Astrocyte of the spinal cord (primary cell): ENCODE measurements at regions not wholly inside any gene's neighbourhood (a gene's known extent, or its start where the extent isn't known, plus 50 kb on each side); places are given as distances from the start of the nearest gene placed in this dataset.

Experiments used
- DNase-seq: peaks from one replicate; pipeline ENCODE4 v3.0.0; 2011; ENCODE audit warnings: low read depth, low spot score
- H3K4me3 ChIP-seq: 2 replicates; pipeline ENCODE4 v1.5.1; 2011; ENCODE audit warnings: low read depth, mild to moderate bottlenecking, low read length, moderate library complexity
- in situ Hi-C: cut with HindIII; loops from 2 replicates; pipeline ENCODE4 v1.10.0; 2017; ENCODE audit warnings: low sequenced_read_pairs
- TF ChIP-seq, protein P1 (sequence below): IDR thresholded peaks from 2 replicates; pipeline ENCODE4 v1.5.1; 2012; ENCODE audit warnings: low read depth, mild to moderate bottlenecking, low read length, inconsistent platforms

DNA sequence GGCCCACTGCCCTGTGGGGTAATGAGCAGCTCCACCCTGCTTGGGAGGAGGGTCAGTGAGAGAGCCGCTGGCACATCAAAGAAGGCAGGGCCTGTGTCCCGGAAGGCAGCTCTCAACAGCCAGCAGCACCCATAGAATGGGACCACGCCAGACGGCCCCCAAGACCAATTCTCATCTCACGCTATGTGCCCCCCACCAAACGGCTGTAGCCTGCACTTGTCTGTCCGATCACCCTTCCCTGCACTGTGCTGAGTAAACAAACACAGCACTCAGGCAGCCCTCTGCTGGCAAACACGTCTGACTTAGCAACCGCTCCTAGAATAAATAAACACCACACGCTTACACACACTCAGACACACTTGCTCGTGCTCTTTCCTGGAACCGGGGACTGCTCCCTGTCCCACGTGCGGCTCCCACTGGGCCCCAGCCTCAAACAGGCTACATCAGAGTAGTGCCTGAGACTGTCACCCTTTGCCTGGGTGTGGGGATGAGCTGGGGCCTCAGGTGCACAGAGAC lies 53.2 kb upstream of the CDON start:
- TF ChIP-seq, protein P1, sequence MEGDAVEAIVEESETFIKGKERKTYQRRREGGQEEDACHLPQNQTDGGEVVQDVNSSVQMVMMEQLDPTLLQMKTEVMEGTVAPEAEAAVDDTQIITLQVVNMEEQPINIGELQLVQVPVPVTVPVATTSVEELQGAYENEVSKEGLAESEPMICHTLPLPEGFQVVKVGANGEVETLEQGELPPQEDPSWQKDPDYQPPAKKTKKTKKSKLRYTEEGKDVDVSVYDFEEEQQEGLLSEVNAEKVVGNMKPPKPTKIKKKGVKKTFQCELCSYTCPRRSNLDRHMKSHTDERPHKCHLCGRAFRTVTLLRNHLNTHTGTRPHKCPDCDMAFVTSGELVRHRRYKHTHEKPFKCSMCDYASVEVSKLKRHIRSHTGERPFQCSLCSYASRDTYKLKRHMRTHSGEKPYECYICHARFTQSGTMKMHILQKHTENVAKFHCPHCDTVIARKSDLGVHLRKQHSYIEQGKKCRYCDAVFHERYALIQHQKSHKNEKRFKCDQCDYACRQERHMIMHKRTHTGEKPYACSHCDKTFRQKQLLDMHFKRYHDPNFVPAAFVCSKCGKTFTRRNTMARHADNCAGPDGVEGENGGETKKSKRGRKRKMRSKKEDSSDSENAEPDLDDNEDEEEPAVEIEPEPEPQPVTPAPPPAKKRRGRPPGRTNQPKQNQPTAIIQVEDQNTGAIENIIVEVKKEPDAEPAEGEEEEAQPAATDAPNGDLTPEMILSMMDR: peak; percentile 36
- H3K4me3 ChIP-seq: no peak overlapping the region
- peak; percentile 78 for DNase-seq
- in situ Hi-C loops: no loop called here

DNA sequence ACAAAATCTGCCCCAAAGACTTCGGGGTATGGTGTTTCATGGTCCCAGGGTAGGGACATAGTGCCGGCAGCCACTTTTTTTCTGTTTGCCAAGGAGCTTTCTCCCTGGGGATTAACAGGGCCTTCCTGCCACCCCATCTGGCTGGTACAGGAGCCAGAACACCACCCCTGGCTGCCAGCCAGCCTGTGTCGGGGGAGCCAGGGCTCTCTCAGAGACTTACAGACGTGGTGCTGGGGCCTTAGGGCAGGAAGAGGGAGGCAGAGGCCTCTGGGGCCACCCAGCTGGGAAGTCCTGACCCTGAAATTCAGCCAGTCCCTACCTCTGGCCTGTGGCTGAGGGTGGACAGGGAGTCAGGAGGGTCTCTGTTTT lies 52.4 kb upstream of the CDON start:
- no peak for DNase-seq
- TF ChIP-seq, protein P1: no peak
- H3K4me3 ChIP-seq: no peak overlapping the region
- in situ Hi-C loops: no loop called here

DNA sequence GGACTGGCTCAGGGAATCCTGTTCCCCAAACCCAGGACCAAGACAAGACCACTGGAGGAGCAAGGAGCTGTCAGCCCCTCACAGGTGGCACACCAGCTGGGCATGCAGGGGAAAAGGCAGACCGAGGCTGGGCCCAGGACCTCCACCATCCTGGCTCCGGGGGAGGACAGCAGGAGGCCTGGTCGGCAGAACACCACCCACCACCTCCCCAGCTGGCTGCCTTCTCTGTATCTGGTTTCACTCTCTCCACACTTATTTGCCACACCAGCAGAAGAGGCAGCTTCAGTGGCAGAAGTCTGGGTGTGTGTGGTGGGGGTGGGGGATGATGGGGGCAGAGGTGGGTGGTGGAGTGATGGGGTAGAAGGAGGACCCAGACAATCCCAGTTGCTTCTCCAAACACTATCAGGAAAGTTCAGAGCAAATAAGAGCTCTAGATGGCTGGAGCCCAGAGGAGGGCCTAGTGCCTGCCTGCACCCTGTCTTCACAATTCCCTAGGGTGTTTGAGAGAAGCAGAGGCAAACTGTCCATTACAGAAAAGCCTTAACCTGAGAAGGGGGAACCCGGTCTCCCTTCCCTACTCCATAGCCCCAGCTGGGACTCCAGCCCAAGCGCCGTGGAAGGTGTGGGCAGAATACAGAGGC lies 51.9 kb upstream of the CDON start:
- no peak overlapping the region for H3K4me3 ChIP-seq
- in situ Hi-C loops: no loop called here
- DNase-seq: no peak
- TF ChIP-seq, protein P1: no peak

DNA sequence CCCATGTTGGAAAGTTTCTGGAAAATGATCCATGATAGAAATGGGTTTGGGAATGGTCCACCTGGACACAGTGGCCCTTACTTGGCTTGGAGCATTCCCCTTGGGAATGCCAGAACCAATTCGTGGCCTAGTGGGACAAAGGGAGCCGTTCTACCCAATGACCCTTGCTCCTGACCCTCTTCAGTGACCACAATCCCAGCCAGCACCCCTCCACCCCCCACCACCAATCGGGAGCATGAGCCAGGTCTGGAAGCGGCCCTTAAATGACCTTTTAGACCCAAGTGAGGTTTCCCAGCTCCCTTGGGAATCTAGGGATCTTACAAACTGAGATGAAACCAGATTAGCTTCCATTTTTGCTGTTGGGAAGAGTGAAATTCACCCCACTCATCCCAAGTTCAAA lies 51.3 kb upstream of the CDON start:
- TF ChIP-seq, protein P1: no peak
- in situ Hi-C loops: no loop called here
- DNase-seq: no peak
- no peak overlapping the region for H3K4me3 ChIP-seq

DNA sequence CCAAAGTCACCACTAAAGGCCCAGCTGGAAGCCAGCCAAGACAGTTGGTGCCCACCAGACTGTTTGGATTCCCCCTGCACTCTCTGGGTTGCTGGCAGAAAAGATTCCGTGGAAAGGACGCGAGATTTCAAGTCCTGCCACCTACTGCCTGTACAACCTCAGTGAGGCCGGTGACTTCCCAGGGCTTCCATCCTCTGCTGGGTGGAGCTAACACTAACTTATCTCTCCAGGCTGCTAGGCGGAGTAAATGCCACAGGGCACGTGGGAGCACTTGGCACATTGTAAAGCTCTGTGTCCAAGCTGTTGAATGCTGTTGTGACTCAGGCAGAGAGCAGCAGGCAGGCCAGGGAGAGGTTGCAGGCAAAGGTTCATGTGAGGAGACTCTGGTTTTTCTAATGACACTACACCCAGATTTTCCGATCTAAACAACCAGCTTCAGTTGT lies 50.9 kb upstream of the CDON start:
- no peak overlapping the region for H3K4me3 ChIP-seq
- DNase-seq: peak; percentile 86
- in situ Hi-C loops: no loop called here
- TF ChIP-seq, protein P1: no peak

DNA sequence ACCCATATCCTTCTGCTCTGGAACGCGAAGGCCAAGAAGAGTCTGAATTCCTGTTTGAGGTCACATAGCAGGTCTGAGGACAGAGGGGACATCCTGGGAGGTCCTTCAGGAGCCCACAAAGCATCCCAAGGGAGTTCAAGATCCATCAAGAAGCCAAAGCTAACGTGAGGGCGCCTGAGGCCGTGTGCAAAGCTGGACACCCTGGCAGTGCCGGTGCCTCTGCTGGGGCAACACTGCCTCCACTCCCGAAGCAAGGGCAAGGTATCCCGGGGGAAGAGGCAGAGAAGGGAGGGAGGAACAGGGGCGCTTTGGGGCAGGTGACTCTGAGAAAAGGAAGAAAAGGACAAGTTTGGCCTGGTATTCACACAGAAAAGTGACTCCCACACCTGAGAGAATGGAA lies 50.3 kb upstream of the CDON start:
- in situ Hi-C loops: no loop called here
- TF ChIP-seq, protein P1: no peak
- DNase-seq: no peak
- no peak overlapping the region for H3K4me3 ChIP-seq

DNA sequence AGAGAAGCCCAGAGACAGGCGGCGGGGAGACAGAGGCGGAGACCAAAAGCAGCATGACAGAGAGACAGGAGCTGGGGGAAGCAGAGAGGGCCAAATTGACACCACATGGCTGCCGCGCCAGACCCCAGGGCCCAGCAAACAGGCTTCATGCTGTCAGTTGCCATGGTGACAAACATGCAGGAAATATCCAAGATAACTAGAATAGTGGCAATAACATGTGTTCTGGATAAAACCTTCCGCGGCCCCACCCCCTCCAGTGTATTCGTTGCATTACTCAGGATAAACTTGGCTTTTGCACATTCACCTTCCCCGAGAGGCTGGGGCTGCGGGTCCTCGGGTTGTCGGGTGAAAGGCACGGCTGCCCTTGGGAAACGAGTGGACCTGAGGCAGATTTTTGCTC lies 49.9 kb upstream of the CDON start:
- TF ChIP-seq, protein P1: no peak
- in situ Hi-C loops: no loop called here
- DNase-seq: peak; percentile 26
- H3K4me3 ChIP-seq: no peak overlapping the region
